RPMI8226 (cell line): ENCODE measurements at regions not wholly inside any gene's neighbourhood (a gene's known extent, or its start where the extent isn't known, plus 50 kb on each side); places are given as distances from the start of the nearest gene placed in this dataset.

Experiments used
- DNase-seq: peaks from one replicate; pipeline ENCODE4 v3.0.0-alpha.2; 2015

GRCh38 chr21:16074950-16075489 lies 345.2 kb downstream of the USP25 start:
- no peak for DNase-seq

- DNase-seq = no peak
Measured at GRCh38 chr21:16075649-16076282, 346.0 kb downstream of the USP25 start.

- DNase-seq = no peak
Measured at GRCh38 chr21:16076465-16076864, 346.7 kb downstream of the USP25 start.

GRCh38 chr21:16078382-16078781 lies 348.6 kb downstream of the USP25 start:
- no peak for DNase-seq

DNA sequence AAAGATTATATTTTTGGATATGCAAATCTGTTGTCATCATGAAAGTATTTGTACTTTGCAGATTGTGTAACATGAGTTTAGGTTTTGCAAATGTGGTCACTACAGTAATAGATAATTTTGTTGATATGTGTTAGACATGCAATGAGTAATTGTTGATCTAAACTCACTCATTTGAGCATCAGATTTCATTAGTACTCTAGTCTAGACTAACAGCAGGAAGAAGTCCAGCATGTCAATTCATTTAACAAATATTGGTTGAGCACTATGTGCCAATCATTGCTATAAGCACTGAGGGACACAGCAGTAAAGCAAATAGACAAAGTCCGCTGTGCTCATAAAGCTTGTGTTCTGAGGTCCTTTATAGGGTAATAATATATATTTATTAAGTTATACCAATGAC lies 350.0 kb downstream of the USP25 start:
- DNase-seq = no peak

- no peak for DNase-seq
Measured at GRCh38 chr21:16081304-16081703, 351.5 kb downstream of the USP25 start.

- peak; percentile 20 for DNase-seq
Measured at GRCh38 chr21:16082038-16082816, 352.4 kb downstream of the USP25 start.

DNA sequence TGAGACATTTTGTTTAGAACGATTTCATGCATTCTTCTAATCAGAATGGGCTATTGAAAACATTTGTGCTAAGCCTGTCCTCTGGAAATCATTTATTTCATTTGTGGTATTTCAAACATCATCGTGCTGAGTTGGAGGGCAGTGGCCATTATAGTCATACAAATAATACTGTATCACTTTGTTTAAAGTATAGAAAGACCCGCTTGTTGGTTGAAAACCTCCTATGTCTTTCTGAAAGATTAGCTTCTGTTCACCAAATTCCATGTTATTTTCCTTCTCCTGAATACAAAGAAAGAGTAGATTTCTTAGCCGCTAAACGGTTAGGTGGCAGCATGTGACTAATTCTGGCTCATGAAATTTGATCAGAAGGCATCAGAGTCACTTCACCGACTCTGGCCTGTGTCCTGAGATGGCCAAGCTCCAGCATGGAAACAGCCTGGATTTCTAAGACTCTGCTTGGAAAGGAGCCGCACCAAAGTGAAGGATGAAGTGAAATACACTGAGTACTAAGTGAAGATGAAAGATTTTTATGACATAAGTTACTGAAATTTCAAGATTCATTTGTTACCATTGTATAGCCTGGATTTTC lies 355.1 kb downstream of the USP25 start:
- no peak for DNase-seq

GRCh38 chr21:16085421-16085820 lies 355.6 kb downstream of the USP25 start:
- no peak for DNase-seq

DNA sequence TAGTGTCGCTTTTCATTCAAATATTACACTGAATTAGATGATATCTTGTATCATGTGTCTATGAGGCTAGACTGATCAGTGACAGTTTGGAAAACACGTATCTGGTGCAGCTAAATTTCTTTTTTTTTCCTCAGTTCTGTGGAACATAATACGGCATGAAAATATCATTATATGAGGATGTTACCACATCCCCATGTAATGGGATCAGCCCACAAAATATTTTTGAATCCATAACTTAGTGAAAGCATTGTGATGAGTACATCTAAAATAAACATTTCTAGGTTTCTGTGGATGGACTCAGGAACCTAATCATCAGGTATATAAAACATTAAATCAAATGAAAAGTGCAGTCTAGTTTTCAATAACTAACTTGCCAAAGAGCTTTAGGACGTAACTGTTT lies 356.3 kb downstream of the USP25 start:
- DNase-seq = no peak

DNA sequence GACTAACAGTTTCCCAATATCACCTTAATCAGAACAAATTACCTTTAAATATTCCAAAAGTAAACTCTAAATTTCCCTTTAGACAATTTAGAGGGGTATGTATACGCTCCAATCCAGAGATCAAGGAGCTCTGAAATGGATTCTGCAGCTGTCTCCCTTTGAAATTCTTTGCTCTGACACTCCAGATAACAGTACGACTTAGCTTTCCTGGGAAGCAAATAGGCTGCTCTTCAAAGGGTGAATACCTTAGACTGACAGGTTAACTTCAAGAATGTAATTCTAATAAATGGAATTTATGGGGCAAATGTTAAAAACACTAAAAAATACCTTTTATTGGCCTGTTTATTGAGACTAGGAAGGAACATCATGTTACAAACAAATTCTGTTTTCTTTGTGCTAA lies 357.2 kb downstream of the USP25 start:
- no peak for DNase-seq

DNA sequence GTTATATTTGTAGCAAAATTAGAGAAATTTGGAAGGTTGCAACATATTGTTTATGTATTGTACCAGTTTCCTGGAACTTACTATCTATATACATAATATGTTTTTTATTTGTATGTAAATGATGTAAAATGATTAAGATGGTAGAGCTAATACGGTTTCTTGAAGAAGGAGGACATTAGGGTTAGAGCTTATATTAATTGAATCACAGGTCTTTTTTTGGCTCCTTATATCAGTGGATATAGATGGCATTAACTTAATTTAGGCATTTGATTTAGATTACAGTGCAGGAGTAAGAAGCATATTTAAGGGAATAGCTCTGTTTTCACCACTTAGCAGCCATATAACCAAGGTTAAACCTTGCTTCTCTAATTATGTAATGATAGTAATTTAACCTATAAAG lies 357.7 kb downstream of the USP25 start:
- no peak for DNase-seq

GRCh38 chr21:16088056-16088455 lies 358.3 kb downstream of the USP25 start:
- no peak for DNase-seq

- DNase-seq = no peak
Measured at GRCh38 chr21:16095005-16095404, 365.2 kb downstream of the USP25 start.

- no peak for DNase-seq
Measured at GRCh38 chr21:16096988-16097387, 367.2 kb downstream of the USP25 start.

DNA sequence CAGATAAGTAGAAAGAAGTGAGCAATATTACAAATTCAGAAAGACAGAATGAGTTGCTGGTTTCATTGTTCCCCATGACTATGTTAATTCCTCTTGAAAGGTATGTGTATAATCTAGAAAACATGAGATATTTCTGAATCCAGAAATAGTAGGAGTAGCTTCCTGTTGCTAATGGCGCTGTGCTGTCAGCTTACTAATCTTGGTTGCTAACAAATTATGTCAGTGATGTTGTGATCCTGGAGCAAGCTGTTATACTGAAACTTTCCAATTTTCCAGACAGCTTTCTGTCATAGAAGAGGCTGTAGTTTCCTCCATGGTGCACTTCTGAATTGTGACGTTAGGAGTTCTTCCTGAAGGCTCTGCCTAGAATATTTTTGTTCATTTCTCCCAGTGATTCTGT lies 372.3 kb downstream of the USP25 start:
- DNase-seq = no peak

DNA sequence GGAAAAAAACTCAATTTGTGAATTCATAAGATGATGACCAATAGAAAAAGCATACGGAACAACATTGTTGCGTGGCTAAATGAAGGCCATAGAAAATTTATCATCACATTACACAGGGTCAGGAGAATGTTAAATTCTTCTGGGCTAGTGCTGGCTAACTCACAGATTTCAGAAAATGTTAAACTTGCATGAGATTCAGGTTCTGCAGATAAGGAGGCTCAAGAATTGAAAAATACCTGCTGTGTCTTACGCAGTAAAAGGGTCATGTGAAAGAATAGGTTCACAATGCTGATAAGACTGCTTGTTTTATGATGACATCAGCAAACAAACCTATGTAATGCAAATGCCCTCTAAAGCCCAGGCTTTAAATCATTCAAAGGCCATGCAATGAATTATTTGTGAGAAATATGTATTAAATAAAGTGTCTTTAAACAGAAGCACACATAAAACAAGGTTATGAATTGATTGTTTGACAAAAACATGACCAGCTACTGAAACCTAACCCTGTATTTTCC lies 378.8 kb downstream of the USP25 start:
- DNase-seq = no peak

- no peak for DNase-seq
Measured at GRCh38 chr21:16113052-16113715, 383.4 kb downstream of the USP25 start.

DNA sequence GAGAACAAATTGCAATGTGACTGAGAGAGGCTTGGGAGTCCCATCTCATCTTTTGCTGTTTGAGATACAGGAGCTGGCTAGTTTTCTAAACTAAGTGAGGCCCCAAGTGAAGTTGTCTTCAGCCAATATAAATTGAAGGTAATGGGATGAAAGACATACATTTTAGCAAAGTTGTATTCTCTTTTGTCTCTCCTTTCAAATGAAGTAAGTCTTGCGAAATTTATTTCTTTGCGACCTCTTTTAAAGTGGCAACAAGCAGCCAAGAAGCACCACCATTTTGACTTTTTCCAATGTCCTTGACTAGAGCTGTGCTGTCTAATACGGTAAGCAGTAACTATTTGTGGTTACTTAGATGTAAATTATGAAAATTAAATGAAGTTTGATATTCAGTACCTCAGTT lies 385.7 kb downstream of the USP25 start:
- no peak for DNase-seq

DNA sequence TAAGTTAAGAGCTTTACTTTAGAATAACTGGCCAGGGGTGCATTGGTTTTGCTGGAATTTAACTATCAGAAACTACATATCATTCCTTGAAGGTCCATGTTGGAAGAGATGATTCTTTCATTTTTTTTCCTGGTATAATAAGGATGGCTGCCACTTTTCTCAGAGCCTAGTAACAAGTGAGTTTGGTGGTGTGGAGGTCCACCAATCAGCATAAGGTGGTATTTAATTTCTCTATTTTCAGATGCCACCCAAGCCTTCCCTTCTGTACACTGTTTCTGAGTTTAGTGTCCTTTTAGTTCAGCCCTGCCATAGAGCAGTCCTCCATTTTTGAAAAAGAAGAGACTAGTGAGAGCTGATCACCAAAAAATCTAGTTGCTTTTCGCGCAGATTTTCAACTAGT lies 386.3 kb downstream of the USP25 start:
- no peak for DNase-seq

DNA sequence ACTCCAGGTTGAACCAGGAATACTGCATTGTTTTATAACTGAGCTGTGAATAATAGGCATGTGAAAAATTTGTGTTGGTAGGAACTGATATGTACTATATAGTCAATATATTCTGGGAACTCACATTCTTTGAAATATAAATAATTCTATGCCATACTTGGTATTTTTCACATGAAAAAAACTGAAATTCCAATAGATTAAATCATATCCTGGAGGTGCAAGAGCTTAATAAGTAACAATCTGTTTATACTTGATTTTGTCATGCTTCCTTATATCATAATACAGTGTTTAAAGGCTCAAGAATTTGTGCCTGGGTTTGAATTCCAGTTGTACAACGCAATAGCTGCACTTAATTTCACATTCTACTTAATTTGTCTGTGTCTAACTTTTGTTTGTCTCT lies 387.0 kb downstream of the USP25 start:
- DNase-seq = no peak

GRCh38 chr21:16117331-16117730 lies 387.5 kb downstream of the USP25 start:
- no peak for DNase-seq

- DNase-seq = no peak
Measured at GRCh38 chr21:16117851-16118590, 388.2 kb downstream of the USP25 start.
